ENCODE measurements at regions not wholly inside any gene's neighbourhood (a gene's known extent, or its start where the extent isn't known, plus 50 kb on each side); places are given as distances from the start of the nearest gene placed in this dataset.

GRCh38 chr10:76759681-76760080 lies 877.9 kb downstream of the KCNMA1 start:
- POLR2A ChIA-PET: no interaction called here
- no peak overlapping the region for H3K4me3 ChIP-seq (ENCODE audit: low read depth, low read length)
- CTCF ChIA-PET: no interaction called here
- H3K27me3 ChIP-seq (ENCODE audit: control insufficient read depth, insufficient read depth, low read length): no peaks in the 10 kb centered on the region
- TF ChIP-seq CTCF (IDR thresholded peaks at IDR 0.05; ENCODE audit: low read depth, low read length): no peak
- DNase-seq (ENCODE audit: low read depth, low spot score): no peak
- no peak overlapping the region for H3K27ac ChIP-seq (ENCODE audit: low read depth, low read length)
- no peaks in the 10 kb centered on the region for H3K9me3 ChIP-seq (ENCODE audit: control insufficient read depth, insufficient read depth, low read length)

GRCh38 chr10:76743169-76743568 lies 894.4 kb downstream of the KCNMA1 start:
- no peak for TF ChIP-seq CTCF (IDR thresholded peaks at IDR 0.05; ENCODE audit: low read depth, low read length)
- peaks cover 2% of the 10 kb centered on the region for H3K27me3 ChIP-seq (ENCODE audit: control insufficient read depth, insufficient read depth, low read length)
- H3K9me3 ChIP-seq (ENCODE audit: control insufficient read depth, insufficient read depth, low read length): no peaks in the 10 kb centered on the region
- no peak overlapping the region for H3K27ac ChIP-seq (ENCODE audit: low read depth, low read length)
- DNase-seq (ENCODE audit: low read depth, low spot score): no peak
- ChIA-PET POLR2A (no interaction called here), CTCF (no interaction called here)
- no peak overlapping the region for H3K4me3 ChIP-seq (ENCODE audit: low read depth, low read length)

GRCh38 chr10:76740514-76740913 lies 897.1 kb downstream of the KCNMA1 start:
- Histone ChIP-seq H3K27me3 (ENCODE audit: control insufficient read depth, insufficient read depth, low read length) (no peaks in the 10 kb centered on the region), H3K27ac (ENCODE audit: low read depth, low read length) (no peak overlapping the region), H3K9me3 (ENCODE audit: control insufficient read depth, insufficient read depth, low read length) (no peaks in the 10 kb centered on the region), H3K4me3 (ENCODE audit: low read depth, low read length) (no peak overlapping the region)
- no peak for TF ChIP-seq CTCF (IDR thresholded peaks at IDR 0.05; ENCODE audit: low read depth, low read length)
- ChIA-PET POLR2A (no interaction called here), CTCF (no interaction called here)
- no peak for DNase-seq (ENCODE audit: low read depth, low spot score)

GRCh38 chr10:76738991-76739390 lies 898.6 kb downstream of the KCNMA1 start:
- POLR2A ChIA-PET: no interaction called here

More at GRCh38 chr10:76738991-76739390, 898.6 kb downstream of the KCNMA1 start:
- no peak overlapping the region for H3K27ac ChIP-seq (ENCODE audit: low read depth, low read length)
- H3K9me3 ChIP-seq (ENCODE audit: control insufficient read depth, insufficient read depth, low read length): no peaks in the 10 kb centered on the region
- no peak for DNase-seq (ENCODE audit: low read depth, low spot score)
- no peak overlapping the region for H3K4me3 ChIP-seq (ENCODE audit: low read depth, low read length)
- no peaks in the 10 kb centered on the region for H3K27me3 ChIP-seq (ENCODE audit: control insufficient read depth, insufficient read depth, low read length)
- TF ChIP-seq CTCF (IDR thresholded peaks at IDR 0.05; ENCODE audit: low read depth, low read length): no peak
- CTCF ChIA-PET: no interaction called here
